ENCODE measurements at regions not wholly inside any gene's neighbourhood (a gene's known extent, or its start where the extent isn't known, plus 50 kb on each side); places are given as distances from the start of the nearest gene placed in this dataset.
"Not testable (repeated sequence)": the region's sequence is repeated elsewhere in the genome, so short reads cannot be mapped to it uniquely, and the experiment has no call there.

- no peak for DNase-seq
Observed at GRCh38 chr1:209157546-209158249, 425.8 kb upstream of the CAMK1G start.

GRCh38 chr1:209158851-209159250 is 424.7 kb upstream of the CAMK1G start:
- no peak for DNase-seq

- DNase-seq = no peak
Observed at GRCh38 chr1:209160230-209160629, 423.3 kb upstream of the CAMK1G start.

- peak; percentile 31 for DNase-seq
Observed at GRCh38 chr1:209162651-209163050, 420.9 kb upstream of the CAMK1G start.

GRCh38 chr1:209168204-209168603 is 415.3 kb upstream of the CAMK1G start:
- no peak for DNase-seq

- no peak for DNase-seq
Observed at GRCh38 chr1:209171151-209171550, 412.4 kb upstream of the CAMK1G start.

GRCh38 chr1:209172286-209172685 is 411.2 kb upstream of the CAMK1G start:
- DNase-seq = no peak

GRCh38 chr1:209172792-209173542 is 410.5 kb upstream of the CAMK1G start:
- not testable (repeated sequence) for DNase-seq

GRCh38 chr1:209173796-209174195 is 409.7 kb upstream of the CAMK1G start:
- not testable (repeated sequence) for DNase-seq

- DNase-seq = no peak
Observed at GRCh38 chr1:209176866-209177430, 406.6 kb upstream of the CAMK1G start.

GRCh38 chr1:209183195-209183594 is 400.3 kb upstream of the CAMK1G start:
- DNase-seq = no peak

GRCh38 chr1:209187589-209187988 is 395.9 kb upstream of the CAMK1G start:
- DNase-seq = no peak

- peak; percentile 18 for DNase-seq
Observed at GRCh38 chr1:209190591-209191261, 392.8 kb upstream of the CAMK1G start.

- DNase-seq = no peak
Observed at GRCh38 chr1:209191262-209191634, 392.3 kb upstream of the CAMK1G start.

GRCh38 chr1:209196140-209196539 is 387.4 kb upstream of the CAMK1G start:
- DNase-seq = no peak

- no peak for DNase-seq
Observed at GRCh38 chr1:209198961-209199750, 384.4 kb upstream of the CAMK1G start.

GRCh38 chr1:209199822-209200221 is 383.7 kb upstream of the CAMK1G start:
- DNase-seq = no peak

GRCh38 chr1:209202321-209202720 is 381.2 kb upstream of the CAMK1G start:
- not testable (repeated sequence) for DNase-seq

GRCh38 chr1:209202830-209203532 is 380.5 kb upstream of the CAMK1G start:
- no peak for DNase-seq

GRCh38 chr1:209203533-209203895 is 380.0 kb upstream of the CAMK1G start:
- DNase-seq = no peak

- DNase-seq = no peak
Observed at GRCh38 chr1:209205039-209205438, 378.5 kb upstream of the CAMK1G start.

- no peak for DNase-seq
Observed at GRCh38 chr1:209207126-209207700, 376.3 kb upstream of the CAMK1G start.

All from MV-4-11 (cell line).